Upper lobe of left lung (tissue), 4 donors: ENCODE measurements at regions not wholly inside any gene's neighbourhood (a gene's known extent, or its start where the extent isn't known, plus 50 kb on each side); places are given as distances from the start of the nearest gene placed in this dataset.

Experiments
- CTCF ChIP-seq, 6 experiments: fragments of 450-650 bp in 4 of 6; fragments of 200-600 bp in 2 of 6; sonication (generic) in 2 of 6; IDR thresholded peaks; one replicate each; pipeline ENCODE4 v1.5.1; 2016 to 2019; ENCODE audit warnings: antibody characterized with exemption in 6 of 6
- POLR2A ChIP-seq, 4 donors: fragments of 450-650 bp; IDR thresholded peaks; one replicate each; pipeline ENCODE4 v1.5.1; 2016 to 2017; ENCODE audit warnings: antibody characterized with exemption in 4 of 4, mild to moderate bottlenecking in 2 of 4

GRCh38 chr5:121088341-121088740 is 624.2 kb downstream of the PRR16 start:
- TF ChIP-seq CTCF (IDR thresholded peaks at IDR 0.05) (no peak), POLR2A (IDR thresholded peaks at IDR 0.05) (no peak)
